Right lobe of liver (tissue), 4 donors: ENCODE measurements at regions not wholly inside any gene's neighbourhood (a gene's known extent, or its start where the extent isn't known, plus 50 kb on each side); places are given as distances from the start of the nearest gene placed in this dataset.

Experiments
- POLR2A ChIP-seq: fragments of 450-650 bp; IDR thresholded peaks from one replicate; pipeline ENCODE4 v1.6.1; 2017; ENCODE audit warnings: antibody characterized with exemption, mild to moderate bottlenecking
- TF ChIP-seq, protein P1 (sequence below), 4 donors: fragments of 200-600 bp in 3 of 4; fragments of 450-650 bp in 1 of 4; IDR thresholded peaks; one replicate each; pipeline versions ENCODE4 v1.5.1 to v1.8.0; 2016 to 2022; ENCODE audit warnings: antibody characterized with exemption in 4 of 4, mild to moderate bottlenecking in 2 of 4
- donor health status: DM: no; HTN: no; CAD: no.
- donor health status: DM: no; HTN: no; CAD: no.
- donor health status: DM: no; HTN: yes; CAD: no.

- no peak for TF ChIP-seq POLR2A
- TF ChIP-seq, protein P1, sequence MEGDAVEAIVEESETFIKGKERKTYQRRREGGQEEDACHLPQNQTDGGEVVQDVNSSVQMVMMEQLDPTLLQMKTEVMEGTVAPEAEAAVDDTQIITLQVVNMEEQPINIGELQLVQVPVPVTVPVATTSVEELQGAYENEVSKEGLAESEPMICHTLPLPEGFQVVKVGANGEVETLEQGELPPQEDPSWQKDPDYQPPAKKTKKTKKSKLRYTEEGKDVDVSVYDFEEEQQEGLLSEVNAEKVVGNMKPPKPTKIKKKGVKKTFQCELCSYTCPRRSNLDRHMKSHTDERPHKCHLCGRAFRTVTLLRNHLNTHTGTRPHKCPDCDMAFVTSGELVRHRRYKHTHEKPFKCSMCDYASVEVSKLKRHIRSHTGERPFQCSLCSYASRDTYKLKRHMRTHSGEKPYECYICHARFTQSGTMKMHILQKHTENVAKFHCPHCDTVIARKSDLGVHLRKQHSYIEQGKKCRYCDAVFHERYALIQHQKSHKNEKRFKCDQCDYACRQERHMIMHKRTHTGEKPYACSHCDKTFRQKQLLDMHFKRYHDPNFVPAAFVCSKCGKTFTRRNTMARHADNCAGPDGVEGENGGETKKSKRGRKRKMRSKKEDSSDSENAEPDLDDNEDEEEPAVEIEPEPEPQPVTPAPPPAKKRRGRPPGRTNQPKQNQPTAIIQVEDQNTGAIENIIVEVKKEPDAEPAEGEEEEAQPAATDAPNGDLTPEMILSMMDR (IDR thresholded peaks at IDR 0.05) = no peak
Measured at GRCh38 chr9:14014744-14015143, 299.2 kb downstream of the NFIB start.
